Testis (tissue), 2 donors: ENCODE measurements at regions not wholly inside any gene's neighbourhood (a gene's known extent, or its start where the extent isn't known, plus 50 kb on each side); places are given as distances from the start of the nearest gene placed in this dataset.

Experiments used
- DNase-seq: peaks from one replicate; pipeline ENCODE4 v3.0.0-alpha.2; 2019
- H3K27ac ChIP-seq, 2 donors: fragments of 200-600 bp; sonication (generic); one replicate each; pipeline ENCODE4 v1.5.1; 2019
- H3K27me3 ChIP-seq: fragments of 200-600 bp; sonication (generic); one replicate; pipeline ENCODE4 v1.5.1; 2019
- H3K36me3 ChIP-seq: fragments of 200-600 bp; sonication (generic); one replicate; pipeline ENCODE4 v1.5.1; 2017; ENCODE audit warnings: low read depth; ENCODE audit errors: missing control alignments
- H3K4me1 ChIP-seq: fragments of 200-600 bp; sonication (generic); one replicate; pipeline ENCODE4 v1.5.1; 2019
- H3K4me3 ChIP-seq, 2 donors: fragments of 200-600 bp; sonication (generic); one replicate each; pipeline ENCODE4 v1.5.1; 2017 to 2019
- H3K9me3 ChIP-seq: fragments of 200-600 bp; sonication (generic); one replicate; pipeline ENCODE4 v1.5.1; 2017
- POLR2A ChIP-seq: fragments of 450-650 bp; IDR thresholded peaks from one replicate; pipeline ENCODE4 v1.6.1; 2017; ENCODE audit warnings: antibody characterized with exemption, mild to moderate bottlenecking, moderate library complexity
- WGBS, 2 donors: methylation state at CpG; one replicate each; pipeline ENCODE4 v1.1.5; 2018; 5-methylcytosine and 5-hydroxymethylcytosine counted together
- intact Hi-C: fragments of 100-400 bp; cut with DNase I; formaldehyde crosslinking; loops from one replicate; pipeline ENCODE4 v1.15.1; 2023; ENCODE audit warnings: low total_unique reads
- TF ChIP-seq, protein P1 (sequence below), 3 experiments: fragments of 450-650 bp in 2 of 3; fragments of 200-600 bp in 1 of 3; sonication (generic) in 1 of 3; IDR thresholded peaks; one replicate each; pipeline ENCODE4 v1.5.1; 2016 to 2019; ENCODE audit warnings: antibody characterized with exemption in 3 of 3, mild to moderate bottlenecking in 2 of 3, moderate library complexity in 1 of 3

DNA sequence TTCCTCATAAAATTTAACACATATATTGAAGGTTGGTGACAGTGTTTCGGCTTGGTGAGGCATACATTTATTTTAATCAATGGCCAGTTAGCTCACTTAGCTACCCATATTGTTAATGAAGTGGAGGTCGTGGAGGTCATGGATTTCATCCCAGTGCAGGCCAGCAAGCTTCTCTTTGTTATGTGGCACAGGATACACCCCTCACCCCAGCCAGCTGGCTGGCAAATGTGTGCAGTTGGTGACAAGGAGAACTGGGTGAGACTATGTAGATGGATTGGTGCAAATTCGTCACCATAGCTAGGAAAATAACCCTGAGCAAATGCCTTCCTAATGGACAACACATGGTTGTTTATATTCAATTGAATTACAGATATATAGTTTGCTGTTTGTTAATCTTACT, 50.5 kb upstream of the FOXP2 start:
- H3K4me1 ChIP-seq: no peaks in the 10 kb centered on the region
- 48 to 58% methylated on average over 3 of the region's 3 CpGs for WGBS, 2 donors
- DNase-seq: no peak
- H3K27me3 ChIP-seq: no peaks in the 10 kb centered on the region
- H3K27ac ChIP-seq: no peak overlapping the region
- intact Hi-C loops: no loop called here
- no peaks in the 10 kb centered on the region for H3K36me3 ChIP-seq
- no peaks in the 10 kb centered on the region for H3K9me3 ChIP-seq
- H3K4me3 ChIP-seq: no peak overlapping the region
- TF ChIP-seq POLR2A: no peak
- TF ChIP-seq, protein P1, sequence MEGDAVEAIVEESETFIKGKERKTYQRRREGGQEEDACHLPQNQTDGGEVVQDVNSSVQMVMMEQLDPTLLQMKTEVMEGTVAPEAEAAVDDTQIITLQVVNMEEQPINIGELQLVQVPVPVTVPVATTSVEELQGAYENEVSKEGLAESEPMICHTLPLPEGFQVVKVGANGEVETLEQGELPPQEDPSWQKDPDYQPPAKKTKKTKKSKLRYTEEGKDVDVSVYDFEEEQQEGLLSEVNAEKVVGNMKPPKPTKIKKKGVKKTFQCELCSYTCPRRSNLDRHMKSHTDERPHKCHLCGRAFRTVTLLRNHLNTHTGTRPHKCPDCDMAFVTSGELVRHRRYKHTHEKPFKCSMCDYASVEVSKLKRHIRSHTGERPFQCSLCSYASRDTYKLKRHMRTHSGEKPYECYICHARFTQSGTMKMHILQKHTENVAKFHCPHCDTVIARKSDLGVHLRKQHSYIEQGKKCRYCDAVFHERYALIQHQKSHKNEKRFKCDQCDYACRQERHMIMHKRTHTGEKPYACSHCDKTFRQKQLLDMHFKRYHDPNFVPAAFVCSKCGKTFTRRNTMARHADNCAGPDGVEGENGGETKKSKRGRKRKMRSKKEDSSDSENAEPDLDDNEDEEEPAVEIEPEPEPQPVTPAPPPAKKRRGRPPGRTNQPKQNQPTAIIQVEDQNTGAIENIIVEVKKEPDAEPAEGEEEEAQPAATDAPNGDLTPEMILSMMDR (IDR thresholded peaks at IDR 0.05): no peak

DNA sequence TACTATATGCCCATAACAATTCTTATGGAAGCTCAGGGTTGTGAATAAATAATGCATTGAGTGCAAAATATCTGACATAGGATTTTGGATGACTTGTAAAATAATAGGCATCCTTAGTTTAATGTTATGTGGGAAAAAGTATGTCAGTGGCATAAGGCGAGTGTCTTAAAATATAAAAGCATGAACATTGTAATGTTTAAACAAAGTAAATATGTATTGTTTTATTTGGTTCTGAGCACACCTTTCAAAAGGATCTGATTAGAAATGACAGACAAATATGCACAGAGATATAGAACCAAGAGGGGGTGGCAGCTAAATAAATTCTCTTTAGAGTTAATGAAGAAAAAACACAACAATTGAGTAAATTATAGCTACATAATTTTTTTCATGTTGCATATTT, 51.3 kb upstream of the FOXP2 start:
- Histone ChIP-seq H3K27me3 (no peaks in the 10 kb centered on the region), H3K27ac (no peak overlapping the region), H3K4me3 (no peak overlapping the region), H3K4me1 (no peaks in the 10 kb centered on the region), H3K9me3 (no peaks in the 10 kb centered on the region), H3K36me3 (no peaks in the 10 kb centered on the region)
- no peak for TF ChIP-seq POLR2A
- TF ChIP-seq, protein P1 (IDR thresholded peaks at IDR 0.05): no peak
- no peak for DNase-seq
- WGBS, 2 donors: 88 to 91% methylated on average over 1 of the region's 1 CpG
- intact Hi-C loops: no loop called here

DNA sequence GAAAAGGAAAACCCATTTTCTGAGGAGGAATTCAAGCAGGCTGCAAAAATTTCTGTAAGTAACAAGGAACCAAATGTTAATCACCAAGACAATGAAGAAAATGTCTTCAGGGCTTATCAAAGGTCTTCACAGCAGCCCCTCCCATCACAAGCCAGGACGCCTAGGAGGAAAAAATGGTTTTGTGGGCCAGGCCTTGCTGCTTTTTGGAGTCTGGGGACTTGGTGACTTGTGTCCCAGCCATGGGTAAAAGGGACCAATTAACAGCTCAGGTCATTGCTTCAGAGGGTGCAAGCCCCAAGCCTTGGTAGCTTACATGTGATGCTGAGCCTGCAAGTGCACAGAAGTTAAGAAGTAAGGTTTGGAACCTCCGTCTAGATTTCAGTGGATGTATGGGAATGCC, 55.7 kb upstream of the FOXP2 start:
- Histone ChIP-seq H3K27me3 (no peaks in the 10 kb centered on the region), H3K4me1 (no peaks in the 10 kb centered on the region), H3K27ac (no peak overlapping the region), H3K4me3 (no peak overlapping the region), H3K9me3 (no peaks in the 10 kb centered on the region), H3K36me3 (no peaks in the 10 kb centered on the region)
- DNase-seq: no peak
- TF ChIP-seq, protein P1 (IDR thresholded peaks at IDR 0.05): no peak
- no peak for TF ChIP-seq POLR2A
- intact Hi-C loops: no loop called here
- 96 to 97% methylated on average over 2 of the region's 2 CpGs for WGBS, 2 donors

DNA sequence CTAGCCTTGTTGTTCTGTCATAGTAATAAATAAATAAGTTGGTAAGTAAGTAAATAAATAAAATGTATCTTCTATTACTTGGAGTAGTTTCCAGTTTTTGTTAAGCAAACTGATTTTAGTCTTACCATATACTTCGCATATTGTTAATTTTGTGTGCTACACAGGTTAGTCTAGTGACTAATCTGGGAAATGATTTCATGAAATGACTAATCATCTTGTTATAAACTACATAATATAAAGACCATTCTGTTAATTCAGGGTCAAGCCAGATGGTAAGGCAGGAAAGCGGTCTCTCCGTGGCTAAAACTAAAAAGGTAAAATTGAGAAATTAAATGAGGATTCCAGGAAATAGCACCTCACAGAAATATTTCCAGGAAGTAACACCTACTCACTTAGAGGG, 58.5 kb upstream of the FOXP2 start:
- no peak for DNase-seq
- TF ChIP-seq, protein P1 (IDR thresholded peaks at IDR 0.05): no peak
- no peak for TF ChIP-seq POLR2A
- 88 to 90% methylated on average over 3 of the region's 3 CpGs for WGBS, 2 donors
- H3K27ac ChIP-seq: no peak overlapping the region
- no peaks in the 10 kb centered on the region for H3K27me3 ChIP-seq
- no peak overlapping the region for H3K4me3 ChIP-seq
- intact Hi-C loops: no loop called here
- no peaks in the 10 kb centered on the region for H3K36me3 ChIP-seq
- H3K9me3 ChIP-seq: no peaks in the 10 kb centered on the region
- H3K4me1 ChIP-seq: no peaks in the 10 kb centered on the region

DNA sequence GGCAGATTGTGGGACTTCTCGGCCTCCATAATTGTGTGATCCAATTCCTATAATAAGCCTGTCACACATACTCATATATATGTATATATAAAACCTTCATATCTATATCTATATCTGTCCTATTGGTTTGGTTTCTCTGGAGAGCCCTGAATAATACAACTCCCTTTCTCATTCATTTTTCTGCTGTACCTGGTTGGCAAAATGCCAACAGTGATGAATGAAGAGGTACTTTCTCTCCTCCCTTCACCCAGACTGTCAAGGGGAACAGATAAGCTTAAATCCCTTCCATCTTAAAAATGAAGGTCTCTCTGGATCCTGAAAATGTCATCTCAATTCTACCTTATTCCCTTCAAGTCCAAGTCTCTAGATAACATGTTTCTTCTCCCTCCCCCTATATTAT, 60.3 kb upstream of the FOXP2 start:
- Histone ChIP-seq H3K9me3 (no peaks in the 10 kb centered on the region), H3K36me3 (no peaks in the 10 kb centered on the region), H3K27ac (no peak overlapping the region), H3K27me3 (no peaks in the 10 kb centered on the region), H3K4me1 (no peaks in the 10 kb centered on the region), H3K4me3 (no peak overlapping the region)
- TF ChIP-seq, protein P1 (IDR thresholded peaks at IDR 0.05): no peak
- TF ChIP-seq POLR2A: no peak
- WGBS, 2 donors: 87 to 95% methylated on average over 1 of the region's 1 CpG
- no peak for DNase-seq
- intact Hi-C loops: no loop called here
